Upper lobe of left lung (tissue), 4 donors: ENCODE measurements at regions not wholly inside any gene's neighbourhood (a gene's known extent, or its start where the extent isn't known, plus 50 kb on each side); places are given as distances from the start of the nearest gene placed in this dataset.

Experiments used
- POLR2A ChIP-seq, 4 donors: fragments of 450-650 bp; IDR thresholded peaks; one replicate each; pipeline ENCODE4 v1.5.1; 2016 to 2017; ENCODE audit warnings: antibody characterized with exemption in 4 of 4, mild to moderate bottlenecking in 2 of 4
- TF ChIP-seq, protein P1 (sequence below), 6 experiments: fragments of 450-650 bp in 4 of 6; fragments of 200-600 bp in 2 of 6; sonication (generic) in 2 of 6; IDR thresholded peaks; one replicate each; pipeline ENCODE4 v1.5.1; 2016 to 2019; ENCODE audit warnings: antibody characterized with exemption in 6 of 6

- TF ChIP-seq, protein P1, sequence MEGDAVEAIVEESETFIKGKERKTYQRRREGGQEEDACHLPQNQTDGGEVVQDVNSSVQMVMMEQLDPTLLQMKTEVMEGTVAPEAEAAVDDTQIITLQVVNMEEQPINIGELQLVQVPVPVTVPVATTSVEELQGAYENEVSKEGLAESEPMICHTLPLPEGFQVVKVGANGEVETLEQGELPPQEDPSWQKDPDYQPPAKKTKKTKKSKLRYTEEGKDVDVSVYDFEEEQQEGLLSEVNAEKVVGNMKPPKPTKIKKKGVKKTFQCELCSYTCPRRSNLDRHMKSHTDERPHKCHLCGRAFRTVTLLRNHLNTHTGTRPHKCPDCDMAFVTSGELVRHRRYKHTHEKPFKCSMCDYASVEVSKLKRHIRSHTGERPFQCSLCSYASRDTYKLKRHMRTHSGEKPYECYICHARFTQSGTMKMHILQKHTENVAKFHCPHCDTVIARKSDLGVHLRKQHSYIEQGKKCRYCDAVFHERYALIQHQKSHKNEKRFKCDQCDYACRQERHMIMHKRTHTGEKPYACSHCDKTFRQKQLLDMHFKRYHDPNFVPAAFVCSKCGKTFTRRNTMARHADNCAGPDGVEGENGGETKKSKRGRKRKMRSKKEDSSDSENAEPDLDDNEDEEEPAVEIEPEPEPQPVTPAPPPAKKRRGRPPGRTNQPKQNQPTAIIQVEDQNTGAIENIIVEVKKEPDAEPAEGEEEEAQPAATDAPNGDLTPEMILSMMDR (IDR thresholded peaks at IDR 0.05): peak in 1 of 6 experiments; percentile 31
- TF ChIP-seq POLR2A (IDR thresholded peaks at IDR 0.05): no peak
These were observed 163.3 kb downstream of the BRINP2 start for GRCh38 chr1:177333936-177334595.
